HEK293T (cell line): ENCODE measurements at regions not wholly inside any gene's neighbourhood (a gene's known extent, or its start where the extent isn't known, plus 50 kb on each side); places are given as distances from the start of the nearest gene placed in this dataset.

ENCODE experiments used
- ARNT ChIP-seq: fragments of 450-650 bp; IDR thresholded peaks from 2 replicates; pipeline ENCODE4 v1.6.1; 2017; ENCODE audit warnings: mild to moderate bottlenecking
- BHLHE40 ChIP-seq: fragments of 450-650 bp; IDR thresholded peaks from 2 replicates; pipeline ENCODE4 v1.6.1; 2016; ENCODE audit warnings: mild to moderate bottlenecking, moderate library complexity, borderline replicate concordance
- ELF4 ChIP-seq: fragments of 450-650 bp; IDR thresholded peaks from 2 replicates; pipeline ENCODE4 v1.6.1; 2017; ENCODE audit warnings: antibody characterized with exemption
- FOXM1 ChIP-seq: fragments of 450-650 bp; IDR thresholded peaks from 2 replicates; pipeline ENCODE4 v1.6.1; 2017; ENCODE audit warnings: mild to moderate bottlenecking, borderline replicate concordance
- HDGF ChIP-seq: fragments of 450-650 bp; IDR thresholded peaks from 2 replicates; pipeline ENCODE4 v1.6.1; 2017; ENCODE audit warnings: antibody characterized with exemption, borderline replicate concordance
- LEF1 ChIP-seq: fragments of 450-650 bp; IDR thresholded peaks from 2 replicates; pipeline ENCODE4 v1.6.1; 2017; ENCODE audit warnings: mild to moderate bottlenecking, borderline replicate concordance
- SP1 ChIP-seq: fragments of 450-650 bp; IDR thresholded peaks from 2 replicates; pipeline ENCODE4 v1.6.1; 2017
- SUZ12 ChIP-seq: fragments of 450-650 bp; IDR thresholded peaks from 2 replicates; pipeline ENCODE4 v1.6.1; 2016; ENCODE audit warnings: mild to moderate bottlenecking
- TARDBP ChIP-seq: fragments of 450-650 bp; IDR thresholded peaks from 2 replicates; pipeline ENCODE4 v1.6.1; 2016

GRCh38 chr11:32244453-32244852 is 153.6 kb downstream of the RCN1 start:
- TF ChIP-seq TARDBP (no peak), SUZ12 (no peak), SP1 (no peak), ARNT (no peak), HDGF (no peak), FOXM1 (no peak), BHLHE40 (no peak), LEF1 (no peak), ELF4 (no peak)
